Testis (tissue), 2 donors: ENCODE measurements at regions not wholly inside any gene's neighbourhood (a gene's known extent, or its start where the extent isn't known, plus 50 kb on each side); places are given as distances from the start of the nearest gene placed in this dataset.

Experiments used
- POLR2A ChIP-seq: fragments of 450-650 bp; IDR thresholded peaks from one replicate; pipeline ENCODE4 v1.6.1; 2017; ENCODE audit warnings: antibody characterized with exemption, mild to moderate bottlenecking, moderate library complexity
- TF ChIP-seq, protein P1 (sequence below), 3 experiments: fragments of 450-650 bp in 2 of 3; fragments of 200-600 bp in 1 of 3; sonication (generic) in 1 of 3; IDR thresholded peaks; one replicate each; pipeline ENCODE4 v1.5.1; 2016 to 2019; ENCODE audit warnings: antibody characterized with exemption in 3 of 3, mild to moderate bottlenecking in 2 of 3, moderate library complexity in 1 of 3

DNA sequence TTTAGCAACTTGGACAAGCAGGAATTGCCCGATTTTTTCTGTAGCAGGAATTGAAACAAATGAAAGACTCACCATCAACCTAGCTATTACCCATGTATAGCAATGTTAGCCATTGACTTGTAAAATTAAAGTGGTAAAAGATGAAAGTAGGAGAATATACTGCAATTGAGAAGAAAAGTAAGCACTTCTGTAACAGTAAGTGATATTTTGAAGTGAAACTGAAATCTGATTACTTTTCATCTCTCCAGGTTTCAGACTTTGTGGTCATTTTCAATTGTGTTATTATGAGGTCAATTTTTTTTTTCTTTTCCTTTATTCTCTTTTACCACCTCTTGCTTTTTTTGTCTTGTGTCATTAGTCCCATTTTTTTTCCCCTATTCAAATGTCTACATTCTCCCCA lies 1078.2 kb downstream of the ZPLD1 start:
- TF ChIP-seq, protein P1, sequence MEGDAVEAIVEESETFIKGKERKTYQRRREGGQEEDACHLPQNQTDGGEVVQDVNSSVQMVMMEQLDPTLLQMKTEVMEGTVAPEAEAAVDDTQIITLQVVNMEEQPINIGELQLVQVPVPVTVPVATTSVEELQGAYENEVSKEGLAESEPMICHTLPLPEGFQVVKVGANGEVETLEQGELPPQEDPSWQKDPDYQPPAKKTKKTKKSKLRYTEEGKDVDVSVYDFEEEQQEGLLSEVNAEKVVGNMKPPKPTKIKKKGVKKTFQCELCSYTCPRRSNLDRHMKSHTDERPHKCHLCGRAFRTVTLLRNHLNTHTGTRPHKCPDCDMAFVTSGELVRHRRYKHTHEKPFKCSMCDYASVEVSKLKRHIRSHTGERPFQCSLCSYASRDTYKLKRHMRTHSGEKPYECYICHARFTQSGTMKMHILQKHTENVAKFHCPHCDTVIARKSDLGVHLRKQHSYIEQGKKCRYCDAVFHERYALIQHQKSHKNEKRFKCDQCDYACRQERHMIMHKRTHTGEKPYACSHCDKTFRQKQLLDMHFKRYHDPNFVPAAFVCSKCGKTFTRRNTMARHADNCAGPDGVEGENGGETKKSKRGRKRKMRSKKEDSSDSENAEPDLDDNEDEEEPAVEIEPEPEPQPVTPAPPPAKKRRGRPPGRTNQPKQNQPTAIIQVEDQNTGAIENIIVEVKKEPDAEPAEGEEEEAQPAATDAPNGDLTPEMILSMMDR (IDR thresholded peaks at IDR 0.05): no peak
- TF ChIP-seq POLR2A: no peak
